ENCODE measurements at regions not wholly inside any gene's neighbourhood (a gene's known extent, or its start where the extent isn't known, plus 50 kb on each side); places are given as distances from the start of the nearest gene placed in this dataset.
A peak's percentile ranks its signal among the peaks of the same experiment; 100 is the strongest.
"Not testable (repeated sequence)": the region's sequence is repeated elsewhere in the genome, so short reads cannot be mapped to it uniquely, and the experiment has no call there.

DNA sequence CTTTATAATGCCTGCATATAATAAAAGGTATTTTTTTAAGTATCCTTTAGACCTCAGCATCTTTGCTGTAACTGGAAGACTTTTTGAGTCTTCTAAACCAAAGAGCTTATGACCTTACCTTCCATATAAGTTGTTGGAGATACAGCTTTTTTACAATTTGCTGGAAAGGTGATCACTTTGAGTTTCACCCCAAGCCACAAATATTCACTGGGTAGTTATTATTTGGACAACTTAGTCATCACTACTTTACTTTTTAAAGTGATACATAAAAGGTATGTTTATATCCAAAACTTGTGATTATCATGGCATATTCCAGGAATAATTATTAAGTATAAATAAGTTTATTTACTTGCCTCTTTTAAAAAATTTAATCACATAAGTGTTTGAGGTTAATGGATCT lies 246.7 kb upstream of the NRIP1 start:
- no peak for DNase-seq (ENCODE audit: low read depth)

DNA sequence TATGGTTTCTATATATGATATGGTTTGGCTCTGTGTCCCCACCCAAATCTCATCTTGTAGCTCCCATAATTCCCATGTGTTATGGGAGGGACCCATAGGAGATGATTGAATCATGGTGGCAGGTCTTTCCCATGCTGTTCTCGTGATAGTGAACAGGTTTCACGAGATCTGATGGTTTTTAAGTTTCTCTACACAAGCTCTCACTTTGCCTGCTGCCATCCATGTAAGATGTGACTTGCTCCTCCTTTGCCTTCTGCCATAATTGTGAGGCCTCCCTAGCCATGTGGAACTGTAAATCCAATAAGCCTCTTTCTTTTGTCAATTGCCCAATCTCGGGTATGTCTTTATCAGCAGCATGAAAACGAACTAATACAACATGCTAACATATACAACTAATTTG lies 252.2 kb upstream of the NRIP1 start:
- DNase-seq (ENCODE audit: low read depth), result not testable (repeated sequence)

DNA sequence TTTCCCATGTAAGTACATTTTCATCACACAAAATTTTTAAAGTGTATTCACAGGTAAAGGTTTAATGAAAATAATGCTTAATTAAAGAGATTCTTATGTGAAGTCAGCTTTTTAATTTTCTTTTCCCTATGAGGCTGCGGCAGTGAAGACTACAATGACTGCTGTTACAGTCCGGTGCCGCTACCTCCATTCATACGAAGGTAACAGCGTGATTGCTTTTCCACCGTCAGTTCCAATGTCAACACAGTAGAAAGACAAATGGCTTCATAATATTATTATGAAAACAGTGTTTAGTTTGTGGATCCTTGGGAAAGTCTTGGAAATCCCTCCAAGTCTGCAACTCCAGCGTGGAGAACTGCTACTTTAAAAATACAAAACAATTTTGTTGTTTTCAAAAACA lies 254.9 kb upstream of the NRIP1 start:
- DNase-seq (ENCODE audit: low read depth), result no peak

DNA sequence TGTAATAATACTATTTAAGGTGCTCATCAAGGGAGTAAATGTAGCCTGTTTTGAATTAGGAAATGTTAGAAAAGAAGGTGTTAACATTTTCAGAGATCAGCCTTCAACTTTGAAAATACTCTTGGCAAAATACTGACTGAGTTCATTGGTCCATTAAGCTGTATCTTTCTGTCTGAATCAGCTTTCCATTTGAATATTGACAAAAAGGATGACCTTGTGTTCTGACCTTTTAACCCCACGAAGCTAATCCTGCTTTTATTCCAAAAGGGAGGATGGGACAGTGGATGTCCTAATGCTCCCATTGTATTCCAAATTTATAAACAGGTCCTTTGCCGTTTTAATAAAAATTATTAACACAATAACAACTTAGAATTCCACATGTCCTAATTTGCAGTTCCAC lies 259.7 kb upstream of the NRIP1 start:
- DNase-seq (ENCODE audit: low read depth), result no peak

DNA sequence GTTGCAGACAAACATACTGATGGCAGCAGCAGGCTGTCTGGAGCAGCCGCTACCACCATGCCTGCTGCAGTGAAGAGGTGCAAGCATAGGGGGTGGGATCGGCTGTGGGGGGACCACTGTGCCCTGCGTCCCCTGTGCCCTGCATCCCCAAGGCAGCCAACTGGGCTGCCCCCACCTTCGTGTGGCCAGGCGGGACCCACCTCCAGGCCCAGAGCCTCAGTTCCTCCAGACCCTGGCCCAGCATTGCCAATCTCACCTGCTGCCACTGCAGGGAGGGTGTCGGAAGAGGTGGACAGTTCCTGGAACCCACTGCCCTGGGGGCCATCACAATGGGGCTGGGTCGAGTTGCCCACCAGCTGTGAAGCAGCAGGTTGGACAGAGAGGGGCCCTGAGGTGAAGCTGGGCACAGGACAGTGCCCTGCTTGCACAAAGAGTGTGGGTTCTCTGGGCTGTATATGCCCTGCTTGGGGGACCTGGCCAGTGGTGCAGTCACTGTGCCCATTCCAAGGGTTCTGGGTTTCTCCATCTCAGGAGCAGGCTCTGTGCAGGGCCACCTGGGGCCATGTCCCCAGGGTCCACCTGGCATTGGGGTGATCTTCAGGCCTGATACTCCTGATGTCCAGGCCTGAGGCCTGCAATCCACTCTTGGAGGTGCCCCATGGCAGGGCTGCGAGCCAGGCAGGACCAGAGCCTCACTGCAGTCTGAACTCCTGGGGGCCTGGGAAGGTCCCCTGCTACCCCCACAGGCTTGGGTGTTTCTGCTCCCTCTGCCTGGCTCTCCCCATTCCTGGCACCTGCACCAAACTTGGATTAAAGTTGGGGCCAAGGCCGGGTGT lies 261.4 kb upstream of the NRIP1 start:
- no peak for DNase-seq (ENCODE audit: low read depth)

DNA sequence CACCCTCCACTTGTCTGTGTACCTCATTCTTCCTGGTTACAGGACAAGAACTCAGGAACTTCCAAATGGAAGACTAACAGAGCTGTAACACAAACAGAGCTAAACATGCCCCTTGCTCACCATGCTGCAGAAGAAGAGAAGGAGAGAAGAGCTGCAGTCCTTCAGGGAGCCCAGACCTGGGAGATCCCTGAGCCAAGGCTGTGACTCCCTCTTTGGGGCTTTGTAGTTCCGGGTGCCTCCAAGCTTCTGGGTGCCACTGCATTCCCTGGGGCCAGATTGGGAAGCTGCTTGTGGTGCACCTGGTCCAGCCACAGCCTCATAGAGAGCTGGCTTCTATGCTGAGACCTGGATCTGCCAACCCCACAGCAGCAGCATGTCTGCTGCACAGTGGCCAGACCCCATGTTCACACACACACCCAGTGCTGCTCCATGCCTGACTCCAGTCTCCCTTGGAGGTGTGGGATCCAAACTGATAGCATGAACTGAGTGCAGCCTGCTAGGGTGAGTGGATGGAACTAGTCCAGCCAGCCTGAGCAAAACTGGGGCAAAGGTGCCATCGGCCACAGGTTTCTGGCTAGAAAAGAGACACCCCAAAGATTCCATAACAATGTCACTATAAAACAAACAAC lies 263.0 kb upstream of the NRIP1 start:
- DNase-seq (ENCODE audit: low read depth), result no peak

DNA sequence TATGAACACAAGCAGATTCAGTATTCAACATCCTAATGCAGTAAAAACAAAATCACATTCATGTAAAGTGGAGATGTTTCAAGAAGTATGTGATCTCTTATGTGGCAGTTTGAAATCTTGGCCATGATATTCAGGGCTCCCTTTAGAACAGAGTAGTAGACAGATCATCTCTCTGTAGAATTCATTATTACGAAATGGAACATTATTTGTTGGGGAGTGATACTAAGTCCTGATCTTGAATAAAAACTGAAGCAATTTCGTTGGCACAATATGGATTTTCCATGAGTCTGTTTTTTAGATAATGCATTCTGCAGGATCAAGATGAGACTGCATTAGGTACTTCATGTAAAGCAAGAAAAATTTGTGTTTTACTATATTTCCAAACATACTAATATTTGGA lies 264.4 kb upstream of the NRIP1 start:
- DNase-seq (ENCODE audit: low read depth), result peak; percentile 54

DNA sequence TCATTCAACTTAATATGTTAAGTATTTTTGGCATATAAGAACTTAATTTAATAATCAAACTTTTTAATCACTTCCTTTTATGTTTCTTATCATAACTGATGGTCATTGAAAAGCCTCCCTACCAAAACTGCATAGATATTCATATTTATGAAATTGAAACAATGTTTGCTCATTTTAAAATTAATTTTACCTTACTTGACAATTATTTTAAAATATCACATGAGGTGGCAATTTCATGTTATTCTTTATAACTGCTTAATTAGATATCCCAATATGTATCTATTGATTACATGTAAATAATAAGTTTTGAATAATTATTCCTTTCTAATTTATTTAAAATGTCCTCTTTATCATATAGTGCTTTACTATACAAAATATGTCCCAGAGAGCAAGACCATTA lies 266.1 kb upstream of the NRIP1 start:
- no peak for DNase-seq (ENCODE audit: low read depth)

DNA sequence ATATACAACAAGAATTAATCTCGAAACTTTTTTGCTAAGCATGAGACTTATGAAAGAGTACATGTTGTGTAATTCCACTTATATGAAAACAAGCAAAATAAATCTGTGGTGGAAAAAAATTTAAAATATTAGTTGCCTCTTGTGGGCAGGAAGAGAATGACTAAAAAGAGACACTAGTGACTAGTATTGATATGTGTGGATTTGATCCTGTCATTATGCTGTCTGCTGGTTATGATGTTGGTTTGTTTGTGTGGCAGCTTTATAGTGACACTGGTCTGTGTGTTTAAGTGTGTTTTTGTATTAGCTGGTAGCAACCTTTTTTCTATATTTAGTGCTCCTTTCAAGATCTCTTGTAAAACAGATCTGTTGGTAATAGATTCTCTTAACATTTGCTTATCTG lies 267.8 kb upstream of the NRIP1 start:
- no peak for DNase-seq (ENCODE audit: low read depth)

DNA sequence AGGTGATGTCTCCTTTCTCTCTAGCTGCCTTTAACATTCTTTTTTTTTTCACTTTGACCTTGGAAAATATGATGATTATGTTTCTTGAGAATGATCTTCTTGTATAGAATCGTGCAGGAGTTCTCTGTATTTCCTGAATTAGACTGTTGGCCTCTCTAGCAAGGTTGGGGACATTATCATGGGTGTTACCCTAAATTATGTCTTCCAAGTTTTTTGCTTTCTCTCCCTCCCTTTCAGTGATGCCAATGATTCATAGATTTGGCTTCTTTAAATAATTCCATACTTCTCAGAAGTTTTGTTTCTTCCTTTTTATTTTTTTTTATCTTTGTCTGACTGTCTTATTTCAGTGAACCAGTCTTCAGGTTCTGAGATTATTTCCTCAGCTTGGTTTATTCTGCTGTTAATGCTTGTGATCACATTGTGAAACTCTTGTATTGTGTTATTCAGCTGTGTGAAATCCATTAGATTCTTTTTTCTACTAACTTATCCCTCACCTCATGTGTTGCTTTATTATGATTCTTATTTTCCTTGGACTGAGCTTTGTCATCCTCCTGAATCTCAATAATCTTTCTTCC lies 268.4 kb upstream of the NRIP1 start:
- no peak for DNase-seq (ENCODE audit: low read depth)

DNA sequence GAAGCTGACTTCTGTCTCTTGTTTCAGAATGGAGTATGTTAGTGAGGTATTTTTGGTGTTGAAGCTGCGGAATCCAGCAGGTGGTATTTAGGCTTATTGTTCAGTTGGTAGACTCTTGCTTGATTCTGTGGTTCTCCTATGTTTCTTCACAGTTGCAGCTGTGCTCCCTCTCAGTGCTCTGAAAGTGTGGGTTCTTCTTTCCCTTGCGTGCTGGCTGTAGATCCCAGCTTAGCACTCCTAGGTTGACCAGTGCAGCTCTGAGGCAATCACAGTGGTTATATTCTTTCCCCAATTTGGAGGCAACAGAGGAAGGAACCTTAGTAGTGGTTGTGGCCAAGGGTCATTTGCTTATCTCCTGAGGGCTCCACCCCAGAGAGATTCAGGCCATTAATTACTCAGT lies 269.2 kb upstream of the NRIP1 start:
- no peak for DNase-seq (ENCODE audit: low read depth)

DNA sequence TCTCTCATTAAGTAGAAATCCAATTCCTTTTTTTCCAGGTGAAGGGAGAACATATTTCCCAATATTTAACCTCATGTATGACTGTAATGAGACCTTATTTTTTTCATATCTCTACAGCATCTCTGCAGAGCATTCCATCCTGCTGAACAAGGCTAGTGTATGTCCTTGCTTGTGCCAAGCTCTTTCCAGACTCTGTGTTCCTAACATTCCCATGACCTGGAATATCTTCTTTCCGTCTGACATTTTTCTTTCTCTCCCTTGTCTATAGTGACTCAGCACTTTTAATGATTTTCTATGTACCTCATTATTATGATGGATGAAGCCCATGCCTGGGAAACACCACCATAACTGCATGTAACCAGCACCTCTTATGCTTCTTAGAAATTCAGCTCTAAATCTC lies 278.3 kb upstream of the NRIP1 start:
- DNase-seq (ENCODE audit: low read depth), result no peak

DNA sequence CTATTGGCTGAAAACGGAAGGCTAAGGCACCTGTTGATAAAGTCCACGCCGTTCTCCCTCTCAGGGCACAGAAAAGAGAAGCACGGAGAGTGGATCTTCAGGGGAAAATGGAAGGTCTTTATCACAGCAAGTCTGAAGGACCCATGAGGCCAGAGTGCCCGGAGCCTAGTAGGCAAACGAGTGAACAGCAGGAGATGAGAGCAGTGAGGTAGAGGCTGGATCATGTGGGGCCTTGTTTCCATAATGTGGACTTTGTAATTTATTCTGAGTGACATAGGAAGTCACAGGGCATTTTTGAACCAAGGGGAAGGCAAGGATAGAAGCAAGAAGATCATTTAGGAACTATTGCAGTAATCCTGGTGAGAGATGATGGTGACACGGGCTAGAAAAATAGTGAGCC lies 287.2 kb upstream of the NRIP1 start:
- no peak for DNase-seq (ENCODE audit: low read depth)

DNA sequence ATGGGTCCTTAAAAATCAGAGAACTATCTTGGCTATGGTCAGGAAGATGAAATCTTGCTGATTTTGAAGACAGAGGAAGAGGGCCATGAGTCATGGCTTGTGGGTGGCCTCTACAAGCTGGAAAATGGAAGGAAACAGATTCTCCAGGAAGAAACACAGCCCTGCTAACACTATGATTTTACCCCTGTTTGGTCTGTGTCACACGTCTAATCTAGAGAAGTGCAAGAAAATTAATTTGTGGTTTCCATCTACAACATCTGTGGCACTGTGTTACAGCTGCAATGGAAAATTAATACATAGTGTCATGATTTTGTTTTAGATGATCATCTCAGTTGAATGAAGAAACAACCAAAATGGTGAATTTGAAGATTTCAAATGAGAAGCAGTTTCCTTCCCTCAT lies 288.7 kb upstream of the NRIP1 start:
- DNase-seq (ENCODE audit: low read depth), result no peak

DNA sequence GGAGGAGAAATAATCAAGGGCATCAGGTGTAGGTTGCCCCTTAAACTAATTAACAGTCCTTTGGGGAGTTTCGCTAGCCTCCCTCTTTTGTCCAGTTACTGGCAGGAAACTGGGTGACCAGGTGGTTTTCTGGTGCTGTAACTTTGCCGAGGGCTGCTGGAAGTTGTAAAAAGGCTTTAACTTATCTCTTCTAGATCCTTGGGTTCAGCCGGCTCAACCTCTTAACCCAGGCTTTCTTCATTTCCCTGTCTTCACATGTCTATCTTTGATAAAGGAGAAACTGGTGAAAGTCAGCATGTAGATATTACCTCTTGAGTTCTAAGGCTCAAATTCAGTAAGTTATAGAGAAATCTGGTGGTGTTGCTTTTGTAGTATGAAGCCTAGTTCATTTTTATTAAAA lies 289.7 kb upstream of the NRIP1 start:
- DNase-seq (ENCODE audit: low read depth), result no peak

DNA sequence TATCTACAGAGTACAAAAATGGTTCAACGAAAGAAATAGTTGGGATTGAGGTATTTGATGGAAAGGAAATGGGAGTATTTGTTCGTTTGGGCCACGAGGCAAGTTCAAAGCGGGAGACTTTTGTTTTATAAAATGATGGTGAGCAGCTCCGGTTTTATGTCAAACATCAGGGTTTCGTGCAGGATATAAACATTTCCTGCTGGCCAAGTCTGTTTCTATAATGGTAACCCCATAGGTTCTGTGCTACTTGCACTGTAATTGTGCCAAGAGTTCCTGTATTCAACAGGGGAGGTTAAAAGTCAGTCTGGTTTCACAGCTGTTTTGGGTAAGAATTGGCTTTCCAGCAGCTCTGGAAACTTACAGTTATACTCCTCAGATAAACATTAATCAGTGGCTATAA lies 290.3 kb upstream of the NRIP1 start:
- no peak for DNase-seq (ENCODE audit: low read depth)

DNA sequence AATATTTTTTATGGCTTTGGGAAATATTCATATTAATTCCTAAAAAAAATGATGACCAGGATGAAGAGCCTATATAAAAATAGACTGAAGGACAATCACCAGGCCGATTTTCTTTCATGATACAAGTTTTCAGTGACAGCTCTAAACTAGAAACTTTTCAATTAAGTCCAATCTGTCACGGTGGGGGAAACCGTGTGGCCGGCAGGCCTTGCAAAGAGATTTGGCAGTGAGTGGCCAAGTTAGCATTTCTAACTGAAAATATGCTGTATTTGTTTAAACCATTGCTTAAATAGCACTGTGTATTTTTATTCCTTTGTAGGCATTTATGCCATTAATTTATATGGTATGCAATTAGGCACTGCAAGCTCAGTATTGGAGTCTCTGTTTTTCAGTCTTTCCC lies 294.5 kb upstream of the NRIP1 start:
- no peak for DNase-seq (ENCODE audit: low read depth)

DNA sequence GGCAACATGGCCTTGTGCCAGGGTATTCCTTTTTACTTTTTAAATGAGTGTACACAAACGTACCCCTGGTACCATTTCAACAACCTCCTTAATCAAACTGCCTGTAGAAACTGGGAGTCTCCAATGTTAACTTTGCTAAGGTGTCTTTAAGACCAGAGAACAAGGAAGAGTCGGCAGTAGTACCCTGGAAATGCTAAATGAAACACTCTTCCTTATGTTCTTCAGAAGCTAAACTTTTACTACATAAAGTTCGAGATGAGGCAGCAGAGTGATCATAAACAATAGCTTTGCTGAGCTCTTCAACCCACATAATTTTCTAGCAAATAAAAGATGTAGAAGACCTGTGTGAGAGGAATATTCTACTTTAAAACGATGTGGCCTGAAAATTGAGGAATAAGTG lies 297.7 kb upstream of the NRIP1 start:
- DNase-seq (ENCODE audit: low read depth), result no peak

DNA sequence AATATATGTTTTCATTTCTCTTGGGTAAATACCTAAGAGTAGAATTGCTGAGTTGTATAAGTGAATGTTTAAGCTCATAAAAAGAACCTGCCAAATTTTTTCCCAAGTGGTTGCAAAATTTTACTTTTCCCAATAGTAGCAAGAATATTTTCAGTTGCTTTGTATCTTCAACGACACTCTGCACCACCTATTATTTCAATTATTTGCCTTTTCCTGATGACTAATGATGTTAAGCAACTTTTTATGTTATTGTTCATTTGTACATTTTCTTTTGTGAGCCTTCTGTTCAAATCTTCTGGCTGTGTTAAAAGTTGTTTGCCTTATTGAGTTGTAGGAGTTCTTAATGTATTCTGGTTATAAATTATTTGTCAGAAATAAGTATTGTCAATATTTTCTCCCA lies 299.1 kb upstream of the NRIP1 start:
- DNase-seq (ENCODE audit: low read depth), result no peak

DNA sequence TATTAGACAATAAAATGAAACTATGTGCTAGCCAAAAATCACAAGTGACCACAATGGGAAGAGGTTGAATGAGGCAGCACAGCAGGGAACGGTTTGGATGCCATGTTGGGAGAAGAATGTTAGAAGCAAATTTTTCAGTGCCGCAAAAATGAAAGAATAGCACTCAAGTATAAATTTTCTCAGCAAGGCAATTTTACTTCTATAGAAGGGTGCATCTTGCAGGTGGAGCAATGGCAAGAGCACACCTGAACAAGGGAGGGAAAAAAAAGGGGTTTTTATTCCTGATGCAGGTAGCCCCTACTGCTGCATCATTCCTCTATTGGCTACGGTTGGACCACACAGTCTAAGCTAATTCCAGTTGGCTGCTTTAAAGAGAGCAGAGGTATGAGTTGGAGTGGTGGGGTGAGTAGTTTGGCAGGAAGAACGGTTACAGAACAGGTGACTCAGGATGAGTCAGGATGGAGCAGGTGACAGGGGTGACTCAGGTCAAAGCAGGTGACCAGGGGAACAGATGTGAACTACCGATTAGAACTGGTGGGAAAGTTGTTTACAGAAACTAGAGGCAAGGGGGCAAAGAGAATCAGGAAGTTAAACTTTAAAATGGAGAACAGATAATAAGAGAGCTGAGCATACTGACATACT lies 301.1 kb upstream of the NRIP1 start:
- no peak for DNase-seq (ENCODE audit: low read depth)

DNA sequence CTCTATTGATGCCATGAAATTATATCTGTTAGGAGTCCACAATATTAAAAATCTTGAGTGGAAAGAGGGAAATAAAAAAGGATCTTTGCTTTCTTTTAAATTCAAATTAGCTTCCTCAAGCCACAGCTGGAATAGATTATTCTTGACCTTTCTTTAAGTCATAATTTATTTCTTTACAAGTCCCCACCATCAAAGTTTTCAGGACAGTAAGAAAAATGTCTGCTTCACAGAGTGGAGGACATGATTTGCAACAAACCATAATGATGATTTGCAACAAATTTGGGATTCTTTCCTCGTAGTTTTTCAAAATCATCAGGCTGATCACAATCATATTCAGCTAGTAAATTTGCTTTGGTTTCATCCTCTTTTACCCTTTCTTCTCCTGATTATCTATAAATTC lies 301.8 kb upstream of the NRIP1 start:
- no peak for DNase-seq (ENCODE audit: low read depth)

DNA sequence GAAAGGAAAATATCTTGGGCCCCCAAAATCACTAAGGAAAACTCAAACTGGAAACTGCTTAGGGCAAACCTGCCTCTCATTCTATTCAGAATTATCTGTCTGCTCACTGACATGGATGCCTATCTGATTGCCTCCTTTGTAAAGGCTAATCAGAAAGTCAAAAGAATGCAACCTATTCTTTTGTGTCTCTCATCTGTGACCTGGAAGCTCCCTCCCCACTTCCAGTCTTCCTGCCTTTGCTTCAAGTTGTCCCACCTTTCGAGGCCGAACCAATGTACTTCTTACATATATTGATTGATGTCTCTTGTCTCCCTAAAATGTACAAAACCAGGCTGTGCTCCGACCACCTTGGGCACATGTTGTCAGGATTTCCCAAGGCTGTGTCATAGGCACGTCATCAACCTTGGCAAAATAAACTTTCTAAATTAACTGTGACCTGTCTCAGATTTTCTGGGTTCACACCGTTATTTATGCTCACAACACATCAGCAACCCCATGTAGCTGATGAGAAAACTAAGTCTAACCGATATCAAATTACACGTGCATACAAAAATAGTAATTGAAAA lies 302.3 kb upstream of the NRIP1 start:
- no peak for DNase-seq (ENCODE audit: low read depth)
